RWPE2 (cell line): ENCODE measurements at regions not wholly inside any gene's neighbourhood (a gene's known extent, or its start where the extent isn't known, plus 50 kb on each side); places are given as distances from the start of the nearest gene placed in this dataset.

Experiments used
- ATAC-seq: fragments of 200-7000 bp; cut with Tn5 transposase; 3 replicates; pipeline ENCODE4 v1.9.1; 2021; ENCODE audit warnings: low read depth
- DNase-seq: peaks from one replicate; pipeline ENCODE4 v3.0.0-alpha.2; 2020; ENCODE audit warnings: low spot score
- H3K27ac ChIP-seq: fragments of 450-650 bp; 2 replicates; pipeline ENCODE4 v1.5.1; 2017; ENCODE audit warnings: mild to moderate bottlenecking; ENCODE audit not compliant: poor library complexity, severe bottlenecking
- H3K27me3 ChIP-seq: fragments of 250-450 bp; sonication (Bioruptor Pico); 2 replicates; pipeline ENCODE4 v1.5.1; 2021; ENCODE audit warnings: mild to moderate bottlenecking, moderate library complexity; ENCODE audit not compliant: insufficient read depth, poor library complexity, severe bottlenecking
- H3K36me3 ChIP-seq: fragments of 250-450 bp; sonication (Bioruptor Pico); 2 replicates; pipeline ENCODE4 v1.5.1; 2020; ENCODE audit warnings: low read depth, mild to moderate bottlenecking, moderate library complexity
- H3K4me1 ChIP-seq: fragments of 250-450 bp; sonication (Bioruptor Pico); 2 replicates; pipeline ENCODE4 v1.5.1; 2021; ENCODE audit warnings: mild to moderate bottlenecking, moderate library complexity; ENCODE audit not compliant: insufficient read depth, poor library complexity, severe bottlenecking
- H3K4me3 ChIP-seq: fragments of 250-450 bp; sonication (Bioruptor Pico); 2 replicates; pipeline ENCODE4 v1.5.1; 2021; ENCODE audit warnings: mild to moderate bottlenecking, moderate library complexity; ENCODE audit not compliant: severe bottlenecking
- H3K9me3 ChIP-seq: fragments of 250-450 bp; sonication (Bioruptor Pico); 2 replicates; pipeline ENCODE4 v1.5.1; 2021; ENCODE audit warnings: mild to moderate bottlenecking, moderate library complexity; ENCODE audit not compliant: severe bottlenecking
- CTCF ChIP-seq: fragments of 450-650 bp; IDR thresholded peaks from one replicate; pipeline ENCODE4 v1.5.1; 2017; ENCODE audit warnings: mild to moderate bottlenecking, moderate library complexity; ENCODE audit not compliant: poor library complexity, severe bottlenecking

- Histone ChIP-seq H3K9me3 (no peaks in the 10 kb centered on the region), H3K4me1 (no peaks in the 10 kb centered on the region), H3K4me3 (no peak overlapping the region), H3K27ac (no peak overlapping the region), H3K27me3 (no peaks in the 10 kb centered on the region), H3K36me3 (no peaks in the 10 kb centered on the region)
- TF ChIP-seq CTCF, result no peak
- ATAC-seq (no peak), DNase-seq (no peak)
Measured at GRCh38 chr10:3419719-3420495, 247.3 kb upstream of the PITRM1 start.

- DNase-seq (no peak), ATAC-seq (no peak)
- Histone ChIP-seq H3K9me3 (no peaks in the 10 kb centered on the region), H3K36me3 (no peaks in the 10 kb centered on the region), H3K27ac (no peak overlapping the region), H3K4me3 (no peak overlapping the region), H3K4me1 (no peaks in the 10 kb centered on the region), H3K27me3 (no peaks in the 10 kb centered on the region)
- TF ChIP-seq CTCF, result no peak
Measured at GRCh38 chr10:3418926-3419325, 246.3 kb upstream of the PITRM1 start.

GRCh38 chr10:3418041-3418754 lies 245.6 kb upstream of the PITRM1 start:
- Histone ChIP-seq H3K36me3 (no peaks in the 10 kb centered on the region), H3K27ac (no peak overlapping the region), H3K27me3 (no peaks in the 10 kb centered on the region), H3K4me1 (no peaks in the 10 kb centered on the region), H3K4me3 (no peak overlapping the region), H3K9me3 (no peaks in the 10 kb centered on the region)
- DNase-seq (no peak), ATAC-seq (no peak)
- TF ChIP-seq CTCF, result no peak

GRCh38 chr10:3417096-3417495 lies 244.5 kb upstream of the PITRM1 start:
- Histone ChIP-seq H3K9me3 (no peaks in the 10 kb centered on the region), H3K4me1 (no peaks in the 10 kb centered on the region), H3K36me3 (no peaks in the 10 kb centered on the region), H3K4me3 (no peak overlapping the region), H3K27ac (no peak overlapping the region), H3K27me3 (no peaks in the 10 kb centered on the region)
- ATAC-seq (no peak), DNase-seq (no peak)
- TF ChIP-seq CTCF, result no peak
